Stimulated activated CD8-positive, alpha-beta memory T cell treated with anti-CD3 and anti-CD28 coated beads, Interleukin-12 subunit alpha, Interleukin-12 subunit beta, amount 100 ng/mL, for 24 hours (primary cell): ENCODE measurements at regions not wholly inside any gene's neighbourhood (a gene's known extent, or its start where the extent isn't known, plus 50 kb on each side); places are given as distances from the start of the nearest gene placed in this dataset.

Source experiments
- DNase-seq: peaks from one replicate; pipeline ENCODE4 v3.0.0-alpha.2; 2020; ENCODE audit errors: extremely low read depth

- DNase-seq: no peak
These were observed 88.6 kb upstream of the RCN1 start for GRCh38 chr11:32002311-32002710.

GRCh38 chr11:31997955-31998354, 92.9 kb upstream of the RCN1 start:
- no peak for DNase-seq

GRCh38 chr11:31996159-31996881, 94.6 kb upstream of the RCN1 start:
- DNase-seq: no peak

GRCh38 chr11:31995525-31996094, 95.3 kb upstream of the RCN1 start:
- no peak for DNase-seq

DNA sequence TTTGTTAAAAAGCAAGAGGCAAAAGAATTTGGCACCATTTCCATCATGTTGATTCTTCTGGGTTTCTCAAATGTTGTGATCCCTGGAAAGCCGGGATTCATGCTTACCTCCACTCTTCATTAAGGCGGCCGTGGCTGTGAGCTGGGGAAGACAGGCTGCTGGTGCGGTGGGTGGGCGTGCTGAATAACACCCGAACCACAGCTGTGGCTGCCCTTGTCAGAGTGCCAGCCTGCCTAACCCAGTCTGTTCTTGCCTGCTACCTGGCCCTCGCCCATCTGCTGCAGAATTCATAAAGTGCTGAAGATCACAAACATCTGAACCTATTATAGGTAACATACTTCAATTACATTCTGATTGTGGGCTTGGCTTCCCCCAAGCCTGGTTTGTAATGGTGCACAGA, 95.8 kb upstream of the RCN1 start:
- DNase-seq: no peak

GRCh38 chr11:31987118-31988005, 103.5 kb upstream of the RCN1 start:
- no peak for DNase-seq

GRCh38 chr11:31986201-31986889, 104.5 kb upstream of the RCN1 start:
- no peak for DNase-seq

DNA sequence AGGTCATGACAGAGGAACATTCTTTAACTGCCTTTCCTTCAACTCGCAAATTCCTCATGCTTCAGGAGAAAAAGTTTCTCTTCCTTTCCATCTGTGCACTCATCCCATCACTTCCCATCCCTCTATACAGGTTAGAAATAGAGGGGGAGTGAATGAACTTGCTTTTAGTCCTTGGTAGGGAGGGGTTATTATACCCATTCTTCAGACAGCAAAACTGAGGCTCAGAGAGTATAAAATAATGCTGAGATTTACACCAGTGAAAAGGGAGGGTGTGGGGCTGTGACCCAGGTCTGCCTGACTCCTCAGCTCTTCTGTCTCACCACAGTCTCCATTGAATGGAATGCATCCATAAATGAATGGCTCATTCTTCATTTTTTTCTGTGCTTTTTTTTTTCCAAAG, 109.4 kb upstream of the RCN1 start:
- DNase-seq: no peak

GRCh38 chr11:31977343-31977742, 113.5 kb upstream of the RCN1 start:
- no peak for DNase-seq

- no peak for DNase-seq
These were observed 116.3 kb upstream of the RCN1 start for GRCh38 chr11:31974366-31975136.

DNA sequence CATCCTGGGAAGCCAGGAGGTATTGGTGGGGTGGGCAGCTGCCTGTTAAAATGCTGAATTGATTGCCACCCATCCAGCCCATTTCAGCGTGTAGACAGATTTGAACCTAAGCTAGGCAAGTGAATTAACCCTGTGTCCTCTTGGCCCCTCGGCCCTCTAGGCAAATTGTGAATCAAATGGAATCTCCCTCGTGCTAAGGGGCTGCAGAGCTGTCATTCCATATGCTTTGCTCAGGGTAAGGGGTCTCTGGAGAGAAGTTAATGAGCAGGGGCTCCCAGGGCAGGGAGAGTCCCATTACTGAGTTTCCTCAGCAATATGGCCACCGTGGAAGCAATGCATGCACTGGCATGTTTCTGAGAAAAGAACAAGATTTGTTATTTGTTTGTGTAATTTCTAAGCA, 117.7 kb upstream of the RCN1 start:
- DNase-seq: no peak

GRCh38 chr11:31972623-31973022, 118.3 kb upstream of the RCN1 start:
- no peak for DNase-seq

DNA sequence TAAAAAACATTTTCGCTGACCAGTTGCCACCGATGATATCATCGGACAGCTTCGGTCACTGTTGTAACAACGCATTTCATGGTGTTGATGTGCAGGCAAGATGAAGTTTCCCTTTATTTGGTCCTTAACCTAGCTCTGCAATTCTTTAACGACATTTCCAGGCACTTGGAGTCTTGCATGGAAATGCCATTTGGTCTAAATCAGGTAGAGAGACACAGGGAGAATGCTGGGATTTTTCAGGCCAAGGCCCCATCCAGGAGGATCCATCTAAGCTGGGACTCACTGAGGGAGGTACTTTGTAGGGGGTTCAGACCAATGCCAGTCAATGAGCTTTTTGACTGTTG, 121.5 kb upstream of the RCN1 start:
- no peak for DNase-seq

DNA sequence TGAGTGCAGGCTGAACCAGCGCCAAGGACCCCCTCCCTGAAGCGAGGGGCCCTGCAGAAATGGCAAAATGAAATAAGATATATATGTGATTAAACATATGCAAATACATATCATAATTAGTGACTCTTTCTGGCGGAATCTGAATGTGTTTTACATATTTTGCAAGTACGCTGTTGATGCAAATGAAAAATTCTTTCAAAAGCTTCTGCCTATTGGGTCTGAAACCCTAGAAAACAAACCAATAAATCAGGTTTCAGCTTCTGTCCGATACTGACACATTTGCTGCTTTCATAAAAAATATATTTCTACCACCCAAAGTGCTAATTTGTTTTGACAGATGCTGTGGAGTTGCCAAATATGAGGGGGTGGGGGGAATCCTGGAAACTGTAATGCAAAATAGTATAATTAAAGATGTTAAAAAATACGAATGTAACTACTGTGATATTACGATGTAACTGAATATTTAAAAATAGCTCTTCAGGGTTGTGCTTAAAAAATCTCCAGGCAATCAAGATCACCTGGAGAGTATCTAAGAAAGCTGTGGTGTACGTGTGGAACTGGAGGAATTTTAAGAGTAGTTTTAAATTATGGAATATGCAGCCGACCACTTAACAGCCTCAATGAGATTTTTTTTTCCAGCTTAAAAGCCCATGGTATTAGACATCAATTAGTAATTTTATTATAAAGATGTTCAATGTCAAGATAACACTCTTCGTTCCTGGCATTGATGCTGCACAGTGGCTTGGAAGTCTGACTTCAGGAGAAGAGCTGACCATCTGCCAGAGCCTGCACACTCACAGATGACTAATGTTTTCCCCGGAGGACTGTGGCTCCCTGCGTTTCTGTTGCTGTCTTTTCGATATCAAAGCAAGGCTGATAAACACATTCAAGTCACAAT, 122.2 kb upstream of the RCN1 start:
- DNase-seq: no peak

- no peak for DNase-seq
These were observed 123.3 kb upstream of the RCN1 start for GRCh38 chr11:31967404-31968130.

GRCh38 chr11:31966846-31967245, 124.0 kb upstream of the RCN1 start:
- DNase-seq: no peak

DNA sequence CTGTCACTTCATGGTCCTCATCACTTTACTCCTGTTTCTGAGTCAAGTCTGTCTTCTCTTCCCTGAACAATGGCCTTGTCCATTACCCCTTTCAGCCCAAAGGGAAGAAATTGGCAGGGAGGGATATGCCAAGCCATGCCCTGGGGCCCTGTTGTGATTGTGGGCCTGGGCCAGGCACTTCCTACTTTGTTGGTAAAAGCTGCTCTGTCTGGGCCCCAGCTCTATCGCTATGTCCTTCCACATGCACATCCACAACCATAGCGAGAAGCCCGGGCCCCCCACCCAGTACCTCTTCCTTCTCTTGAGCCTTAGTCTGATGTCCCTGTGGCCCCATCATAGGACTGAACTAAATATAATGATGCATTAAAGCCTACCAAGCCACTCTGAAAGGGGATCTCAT, 126.7 kb upstream of the RCN1 start:
- DNase-seq: no peak

- no peak for DNase-seq
These were observed 130.7 kb upstream of the RCN1 start for GRCh38 chr11:31960126-31960525.

DNA sequence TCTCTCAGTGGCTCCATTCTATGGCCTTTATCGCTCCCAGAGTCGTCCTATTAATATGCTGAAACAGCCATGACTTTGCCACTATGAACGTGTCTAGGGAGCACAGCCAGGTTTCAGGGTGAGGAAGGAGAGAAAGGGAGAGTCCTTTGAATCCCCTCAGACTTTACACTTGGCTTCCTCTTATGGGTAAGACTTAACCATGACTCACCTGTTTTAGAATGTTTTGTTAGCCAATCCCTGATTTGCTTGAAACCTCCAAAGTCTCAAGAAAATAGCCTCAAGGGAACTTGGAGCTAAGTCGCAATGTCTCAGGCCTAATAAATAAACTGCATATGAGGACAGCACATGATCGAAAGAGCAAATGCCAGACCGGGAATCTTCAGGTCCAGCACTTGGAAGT, 131.2 kb upstream of the RCN1 start:
- DNase-seq: no peak
